NCI-H345 treated with DMSO at 0.1 percent for 48 hours (cell line): ENCODE measurements at regions not wholly inside any gene's neighbourhood (a gene's known extent, or its start where the extent isn't known, plus 50 kb on each side); places are given as distances from the start of the nearest gene placed in this dataset.

ENCODE experiments used
- DNase-seq: peaks from one replicate; lab custom pipeline; 2025; ENCODE audit not compliant: unreplicated experiment; lab: John Stamatoyannopoulos, UW

DNA sequence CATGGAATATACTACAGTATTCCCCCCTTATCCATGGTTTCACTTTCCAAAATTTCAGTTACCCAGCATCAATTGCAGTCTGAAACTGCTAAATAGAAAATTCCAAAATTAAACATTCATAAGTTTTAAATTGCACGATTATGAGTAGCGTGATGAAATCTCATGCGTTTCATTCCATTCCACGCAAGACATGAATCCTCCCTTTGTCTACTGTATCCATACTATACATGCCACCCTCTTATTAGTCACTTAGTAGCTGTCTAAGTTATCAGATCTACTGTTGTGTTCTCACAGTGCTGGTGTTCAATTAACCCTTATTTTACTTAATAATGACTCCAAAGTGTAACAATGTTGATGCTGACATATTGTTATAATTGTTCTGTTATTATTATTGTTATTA, 261.2 kb upstream of the NDST4 start:
- no peak for DNase-seq

DNA sequence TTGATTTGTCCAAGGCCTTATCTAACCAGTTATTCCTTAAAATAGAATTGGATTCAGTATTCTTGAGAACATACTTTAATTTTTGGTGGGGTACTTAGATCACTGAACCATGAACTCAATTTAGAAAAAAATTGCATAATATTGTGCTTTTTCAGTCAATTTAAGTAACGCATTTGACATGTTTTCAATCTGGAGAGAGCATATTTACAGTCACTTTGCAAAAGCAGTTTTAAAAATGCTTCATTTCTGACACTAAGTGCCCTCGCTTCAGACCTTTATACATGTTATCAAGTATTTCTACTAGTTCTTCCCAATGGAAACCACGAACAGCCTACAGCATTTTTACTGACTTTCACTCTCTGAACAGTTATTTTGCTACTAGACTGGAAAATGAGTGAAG, 257.1 kb upstream of the NDST4 start:
- no peak for DNase-seq

DNA sequence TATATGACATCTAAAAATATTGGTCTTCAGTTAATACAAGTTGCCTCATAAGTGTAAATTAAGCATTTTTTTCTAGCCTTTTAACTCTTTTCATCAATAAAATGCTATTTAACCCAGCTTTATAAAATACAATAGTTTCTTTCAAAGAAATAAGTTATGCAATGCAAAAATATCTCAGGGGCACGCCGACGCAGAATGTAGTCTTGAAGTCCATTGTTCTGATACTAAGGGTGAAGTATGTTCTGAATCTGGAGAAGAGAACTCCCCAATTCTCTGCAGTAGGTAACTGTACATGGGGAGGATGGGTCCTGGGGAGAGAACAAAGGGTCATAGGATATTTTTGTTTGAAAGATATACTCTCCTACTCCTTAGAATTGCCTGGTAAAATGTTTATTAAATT, 256.6 kb upstream of the NDST4 start:
- DNase-seq, result no peak

DNA sequence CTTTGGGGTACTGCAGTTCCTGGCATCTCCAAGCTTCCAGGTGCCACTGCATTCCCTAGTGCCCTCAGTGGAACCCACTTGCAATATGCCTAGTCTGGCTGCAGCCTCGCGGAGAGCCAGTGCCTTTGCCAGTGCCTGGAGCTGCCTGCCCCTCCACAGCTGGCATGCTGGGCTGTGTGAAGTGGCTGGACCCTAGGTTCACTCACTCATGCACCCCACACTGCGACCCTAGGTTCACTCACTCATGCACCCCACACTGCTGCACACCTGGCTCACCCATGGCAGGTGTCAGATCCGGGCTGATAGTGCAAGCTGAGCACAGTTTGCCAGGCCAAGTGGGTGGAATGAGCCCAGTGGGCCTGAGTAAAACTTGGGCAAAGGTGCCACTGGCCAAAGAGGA, 253.0 kb upstream of the NDST4 start:
- no peak for DNase-seq

DNA sequence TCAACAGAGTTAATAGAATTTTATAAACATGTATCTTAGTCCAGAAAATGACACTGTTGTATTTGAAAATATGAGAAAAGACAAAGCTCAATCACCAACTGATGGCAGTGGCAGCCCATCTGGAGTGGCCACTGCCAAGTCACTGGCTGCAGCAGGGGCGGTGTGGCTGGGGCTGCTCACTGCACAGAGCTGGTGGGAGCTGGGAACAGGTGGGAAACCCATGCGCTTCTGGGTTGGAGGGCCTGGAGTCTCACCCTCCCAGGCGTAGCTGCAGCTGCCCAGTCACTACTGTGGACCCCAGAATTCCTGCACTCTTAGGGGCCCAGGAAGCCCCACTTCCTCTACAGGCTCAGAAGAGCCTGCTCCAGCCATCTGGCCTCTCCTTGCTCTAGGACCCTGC, 251.8 kb upstream of the NDST4 start:
- DNase-seq, result no peak

DNA sequence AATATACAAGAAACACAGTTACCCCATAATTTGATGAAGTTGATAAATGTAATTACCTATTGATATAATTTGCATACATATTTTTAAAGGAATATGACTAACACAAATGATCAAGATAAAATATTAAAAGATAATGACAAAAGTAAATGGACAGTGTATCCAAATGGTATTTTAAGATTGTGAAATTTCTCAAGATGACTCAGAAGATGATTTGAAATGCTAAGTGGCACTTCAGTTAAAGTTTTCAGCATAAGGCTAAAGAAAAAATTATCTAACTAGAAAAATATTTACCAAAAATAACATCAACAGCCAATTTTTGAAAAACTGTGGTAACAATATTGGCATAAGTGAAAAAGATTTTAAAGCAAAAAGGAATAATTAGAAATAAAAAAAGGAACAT, 248.4 kb upstream of the NDST4 start:
- no peak for DNase-seq

DNA sequence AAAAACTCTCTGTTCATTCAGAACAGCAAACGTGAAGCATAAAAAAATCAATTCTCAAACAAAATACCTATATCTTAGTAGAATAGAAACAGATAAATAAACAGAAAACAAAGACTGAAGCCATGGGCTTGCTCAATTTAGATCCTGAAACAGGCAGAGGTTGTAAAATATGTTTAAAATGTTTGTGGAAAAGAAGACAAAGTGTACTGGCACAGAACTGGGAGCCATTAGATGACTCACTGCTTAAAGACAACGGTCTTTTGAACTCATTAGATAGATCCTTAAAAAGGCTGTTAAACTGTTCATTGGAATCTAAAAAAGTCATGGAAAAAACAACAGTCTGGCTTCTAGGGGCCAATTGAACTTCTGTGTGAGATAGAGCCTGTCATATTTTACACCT, 247.0 kb upstream of the NDST4 start:
- no peak for DNase-seq

DNA sequence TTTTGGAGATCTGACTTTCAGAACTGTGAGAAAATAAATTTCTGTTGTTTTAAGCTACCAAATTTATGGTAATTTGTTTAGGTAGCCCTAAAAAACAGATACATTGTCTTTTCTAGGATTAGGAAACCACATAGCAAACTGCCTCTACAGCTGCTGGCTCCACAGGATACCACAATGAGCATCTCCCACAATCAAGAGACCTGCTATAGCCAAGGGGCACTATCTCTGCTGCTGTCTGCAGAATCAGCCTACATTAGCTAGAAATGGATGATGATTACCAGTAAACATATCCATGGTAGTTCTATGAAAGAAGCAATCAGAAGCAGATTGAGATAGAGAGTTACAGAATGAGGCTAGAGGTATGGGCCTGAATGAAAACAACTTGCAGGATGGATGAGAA, 244.4 kb upstream of the NDST4 start:
- DNase-seq, result no peak

DNA sequence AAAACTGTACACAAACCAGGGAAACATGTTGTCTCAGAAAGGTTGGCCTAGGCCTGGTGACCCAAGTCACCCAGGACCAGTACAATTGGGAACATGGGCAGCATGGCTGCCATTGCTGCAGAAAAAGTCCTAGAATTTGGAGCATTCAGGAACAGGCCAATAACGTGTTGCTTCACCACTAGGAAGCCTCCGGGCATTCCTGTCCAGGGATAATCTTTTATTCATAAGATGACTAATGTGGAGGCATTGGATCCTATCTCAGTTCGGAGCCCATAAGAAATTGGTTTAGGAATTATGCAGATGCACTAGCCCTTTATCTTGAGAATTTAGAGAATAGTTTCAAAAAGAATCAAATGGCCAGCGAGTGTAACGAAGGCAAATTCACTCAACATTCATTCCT, 242.8 kb upstream of the NDST4 start:
- no peak for DNase-seq

DNA sequence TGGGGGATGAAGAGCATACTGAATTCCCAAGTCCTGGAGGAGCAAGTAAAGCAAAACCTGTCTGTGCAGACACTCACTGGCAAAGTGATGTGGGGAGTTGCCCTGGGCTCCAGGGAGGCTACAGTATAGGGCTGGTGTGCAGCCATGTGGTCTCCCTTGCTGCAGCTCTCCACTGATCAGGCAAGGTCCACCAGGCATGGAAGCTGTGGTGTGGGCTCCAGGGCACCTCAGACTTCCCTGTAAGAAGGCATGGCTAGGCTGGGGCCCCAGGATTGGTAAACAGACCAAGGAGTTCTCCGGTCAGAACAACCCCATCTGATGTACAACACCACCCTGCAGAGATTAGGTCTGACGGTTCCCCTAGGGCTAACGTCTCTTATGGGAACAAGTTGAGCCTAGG, 241.9 kb upstream of the NDST4 start:
- DNase-seq, result no peak

DNA sequence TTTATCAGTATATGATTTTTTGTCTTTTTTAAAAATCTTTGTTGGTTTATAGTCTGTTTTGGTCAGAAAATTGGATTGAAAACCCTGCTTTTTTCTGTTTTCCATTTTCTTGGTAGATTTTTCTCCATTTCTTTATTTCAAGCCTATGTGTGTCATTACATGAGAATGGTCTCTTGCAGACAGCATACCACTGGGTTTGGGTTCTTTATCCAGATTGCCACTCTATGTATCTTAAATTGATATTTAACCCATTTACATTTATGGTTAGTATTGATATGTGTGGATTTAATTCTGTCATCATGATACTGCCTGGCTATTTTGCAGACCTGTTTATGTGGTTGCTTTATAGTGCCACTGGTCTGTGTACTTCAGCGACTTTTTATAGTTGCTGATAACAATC, 239.9 kb upstream of the NDST4 start:
- DNase-seq, result no peak

DNA sequence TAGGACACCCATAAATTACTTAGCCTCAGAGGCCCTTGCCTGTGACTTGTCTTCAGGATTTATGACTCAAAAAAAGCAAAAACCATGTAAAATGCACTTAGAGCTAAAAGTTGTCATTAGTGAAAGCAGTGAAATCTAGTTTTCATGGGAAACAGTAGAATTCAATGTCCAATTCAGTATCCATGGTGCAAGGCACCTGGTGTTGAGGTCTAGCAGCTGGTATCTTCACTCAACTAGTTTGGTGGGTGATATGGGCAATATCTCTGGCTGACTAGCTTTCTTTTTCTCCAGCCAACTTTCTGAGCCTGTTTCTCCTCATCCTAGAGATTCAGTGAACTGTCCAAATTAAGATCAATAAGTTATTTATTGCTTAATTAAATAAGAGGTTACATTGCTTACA, 229.8 kb upstream of the NDST4 start:
- DNase-seq, result no peak

DNA sequence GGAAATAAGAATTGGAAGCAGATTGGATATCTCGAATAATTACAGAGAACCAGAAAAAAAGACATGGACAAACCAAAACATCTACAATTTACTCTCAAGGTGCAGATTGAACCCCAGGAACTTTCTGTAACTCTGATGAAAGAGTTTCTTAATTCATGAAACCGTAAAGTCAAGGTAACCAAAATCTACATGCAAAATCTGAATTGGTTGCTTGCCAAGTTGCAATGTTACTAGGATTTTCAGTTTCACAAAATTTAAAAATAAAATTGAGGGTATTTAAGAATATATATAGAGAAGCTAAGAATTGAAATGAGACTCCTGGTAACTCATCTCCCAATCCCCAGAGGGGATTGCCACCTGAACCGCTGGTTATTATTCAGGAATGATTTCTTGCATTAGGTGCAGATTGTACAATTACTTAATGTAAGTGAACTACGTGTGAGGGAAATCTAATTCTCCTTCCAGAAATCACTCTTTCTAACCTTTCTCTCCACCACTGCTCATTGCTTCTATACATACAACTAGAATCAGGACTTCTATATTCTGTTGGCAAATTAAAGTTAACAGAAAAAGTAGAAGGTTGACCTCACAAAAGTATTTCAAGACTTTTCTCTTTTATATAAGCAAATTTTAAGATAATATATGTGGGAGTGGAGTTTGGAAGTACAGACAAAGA, 221.5 kb upstream of the NDST4 start:
- no peak for DNase-seq

DNA sequence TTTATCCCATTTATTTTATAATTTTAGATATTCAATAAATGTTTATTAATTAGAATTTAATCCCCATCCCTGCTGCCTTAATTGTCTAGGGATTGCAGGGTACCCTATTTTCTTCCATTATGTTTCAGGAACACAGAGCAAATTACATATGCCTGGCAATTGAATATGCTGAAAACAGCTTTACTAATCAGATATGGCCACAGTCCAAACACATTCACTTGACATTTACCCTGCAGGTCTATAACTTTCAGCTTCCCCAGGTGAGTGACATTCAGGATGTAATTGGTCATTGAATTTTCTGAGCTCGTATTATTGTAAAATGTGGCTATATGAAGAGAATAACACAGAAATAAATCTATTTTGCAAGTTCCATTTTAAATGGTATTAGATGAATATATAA, 218.7 kb upstream of the NDST4 start:
- no peak for DNase-seq

DNA sequence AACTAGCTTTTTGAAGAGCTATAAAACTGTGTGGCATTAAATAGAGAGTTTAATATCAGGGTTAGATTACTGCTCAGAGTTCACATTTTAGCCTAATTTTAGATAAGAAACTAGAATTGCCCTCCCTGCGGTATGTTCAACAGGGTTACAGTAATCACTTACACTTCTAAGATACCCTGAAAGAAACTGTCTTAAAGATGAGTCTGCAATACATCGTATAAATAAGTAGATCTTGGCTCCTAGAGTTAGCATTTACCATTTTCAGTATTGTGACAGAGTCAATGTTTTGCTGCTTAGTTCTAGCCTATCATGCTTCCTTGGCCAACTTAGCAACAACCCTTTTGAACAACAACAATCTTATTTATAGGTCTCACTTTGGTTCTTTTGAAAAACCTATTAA, 217.8 kb upstream of the NDST4 start:
- no peak for DNase-seq

DNA sequence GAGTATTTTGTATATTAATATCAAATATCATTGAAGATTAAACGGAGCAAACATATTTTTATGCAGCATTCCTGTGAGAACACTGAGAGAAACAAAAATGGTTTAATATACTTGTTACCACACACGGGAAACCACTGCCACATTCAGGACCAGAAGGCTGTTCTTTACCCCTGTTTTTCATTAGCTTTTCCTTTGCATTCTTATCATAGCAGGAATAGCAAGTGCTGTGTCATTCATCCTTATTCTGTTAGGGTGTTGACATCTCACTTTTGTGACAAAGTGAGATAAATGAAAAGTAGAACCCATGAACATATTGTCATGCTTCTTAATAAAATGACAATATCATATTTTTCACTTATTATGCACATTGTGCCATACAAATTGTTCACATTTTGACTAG, 212.4 kb upstream of the NDST4 start:
- no peak for DNase-seq

DNA sequence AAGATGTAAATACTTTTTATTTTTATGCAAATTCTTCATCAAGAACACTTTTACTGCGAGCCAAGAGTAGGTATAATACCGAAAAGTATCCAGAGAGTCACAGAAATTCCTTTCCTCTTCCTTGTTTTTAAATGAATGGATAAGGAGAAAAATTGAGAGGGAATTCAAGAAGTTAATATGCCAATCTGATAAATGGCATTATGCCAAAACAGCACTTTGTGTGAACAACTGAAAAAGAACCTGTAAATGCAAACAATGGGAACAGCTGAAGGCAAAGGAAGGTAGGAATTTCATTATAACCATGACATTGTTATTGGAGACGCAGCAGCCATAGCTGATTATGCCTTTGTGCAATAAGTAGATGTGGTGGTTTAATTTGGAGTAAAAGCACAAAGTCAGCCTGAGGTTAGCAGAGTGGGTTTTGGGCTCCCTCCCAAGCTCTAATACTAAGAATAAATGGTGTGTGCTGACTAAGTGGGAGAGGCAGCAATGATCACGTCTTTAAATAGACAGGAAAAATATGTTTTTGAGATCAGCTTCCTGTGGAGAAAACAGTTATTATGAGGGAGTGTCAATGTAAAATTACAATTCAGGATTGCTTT, 209.8 kb upstream of the NDST4 start:
- peak; percentile 84 for DNase-seq

DNA sequence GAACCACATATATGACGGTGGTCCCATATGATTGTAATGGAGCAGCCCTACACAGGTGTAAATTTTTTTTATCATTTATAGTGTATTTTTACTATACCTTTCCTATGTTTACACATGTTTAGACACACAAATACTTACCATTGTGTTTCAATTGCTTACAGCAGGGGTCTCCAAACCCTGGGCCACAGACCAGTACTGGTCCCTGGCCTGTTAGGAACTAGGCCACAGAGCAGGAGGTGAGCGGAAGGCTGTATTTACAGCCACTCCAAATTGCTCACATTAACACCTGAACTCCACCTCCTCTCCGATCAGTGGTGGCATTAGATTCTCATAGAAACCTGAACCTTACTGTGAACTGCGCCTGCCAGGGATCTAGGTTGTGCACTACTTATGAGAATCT, 201.8 kb upstream of the NDST4 start:
- no peak for DNase-seq

DNA sequence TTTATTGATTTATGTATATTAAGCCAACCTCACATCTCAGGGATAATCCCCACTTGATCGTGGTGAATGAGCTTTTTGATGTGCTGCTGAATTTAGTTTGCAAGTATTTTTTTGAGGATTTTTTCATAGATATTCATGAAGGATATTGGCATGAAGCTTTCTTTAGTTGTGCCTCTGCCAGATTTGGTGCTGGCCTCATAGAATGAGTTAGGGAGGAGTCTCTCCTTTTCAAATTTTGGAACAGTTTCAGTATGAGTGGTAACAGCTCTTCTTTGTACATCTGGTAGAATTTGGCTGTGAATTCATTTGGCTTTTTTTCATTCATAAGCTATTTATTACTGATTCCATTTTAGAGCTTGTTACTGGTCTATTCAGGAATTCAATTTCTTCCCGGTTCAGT, 197.2 kb upstream of the NDST4 start:
- DNase-seq, result no peak

DNA sequence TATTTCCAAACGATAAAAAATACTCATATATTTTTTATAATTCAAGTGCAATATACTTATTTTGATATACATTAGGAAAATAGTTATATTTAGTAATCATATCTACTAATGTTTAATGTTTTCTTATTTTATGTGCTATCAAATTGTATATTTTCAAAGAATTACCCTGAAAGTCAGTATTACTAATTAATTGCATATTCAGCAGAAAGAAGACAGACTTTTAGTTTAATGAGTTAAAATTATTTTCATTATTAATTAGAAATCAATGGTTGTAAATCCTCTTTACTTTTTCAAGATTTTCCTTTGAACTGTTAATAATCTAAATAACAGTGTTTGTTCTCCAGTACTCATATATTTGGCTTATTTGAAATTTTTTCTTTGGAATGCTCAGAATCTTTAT, 181.3 kb upstream of the NDST4 start:
- no peak for DNase-seq

DNA sequence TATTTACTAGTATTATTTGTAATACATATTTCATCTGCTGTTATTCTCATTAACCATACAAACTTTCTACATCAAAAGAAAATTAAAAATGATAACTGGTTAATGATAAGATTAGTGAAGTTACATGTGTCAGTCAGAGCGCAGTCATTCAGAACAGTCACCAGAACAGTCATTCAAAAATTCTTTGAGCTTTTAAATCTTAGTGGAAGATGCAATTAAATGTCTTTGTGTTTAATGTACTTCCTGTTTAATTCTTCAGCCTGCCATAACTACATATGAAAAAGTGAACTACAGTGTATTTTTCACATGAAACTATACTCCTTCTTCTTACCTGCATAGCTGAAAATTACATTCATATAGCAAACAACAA, 179.7 kb upstream of the NDST4 start:
- DNase-seq, result no peak

DNA sequence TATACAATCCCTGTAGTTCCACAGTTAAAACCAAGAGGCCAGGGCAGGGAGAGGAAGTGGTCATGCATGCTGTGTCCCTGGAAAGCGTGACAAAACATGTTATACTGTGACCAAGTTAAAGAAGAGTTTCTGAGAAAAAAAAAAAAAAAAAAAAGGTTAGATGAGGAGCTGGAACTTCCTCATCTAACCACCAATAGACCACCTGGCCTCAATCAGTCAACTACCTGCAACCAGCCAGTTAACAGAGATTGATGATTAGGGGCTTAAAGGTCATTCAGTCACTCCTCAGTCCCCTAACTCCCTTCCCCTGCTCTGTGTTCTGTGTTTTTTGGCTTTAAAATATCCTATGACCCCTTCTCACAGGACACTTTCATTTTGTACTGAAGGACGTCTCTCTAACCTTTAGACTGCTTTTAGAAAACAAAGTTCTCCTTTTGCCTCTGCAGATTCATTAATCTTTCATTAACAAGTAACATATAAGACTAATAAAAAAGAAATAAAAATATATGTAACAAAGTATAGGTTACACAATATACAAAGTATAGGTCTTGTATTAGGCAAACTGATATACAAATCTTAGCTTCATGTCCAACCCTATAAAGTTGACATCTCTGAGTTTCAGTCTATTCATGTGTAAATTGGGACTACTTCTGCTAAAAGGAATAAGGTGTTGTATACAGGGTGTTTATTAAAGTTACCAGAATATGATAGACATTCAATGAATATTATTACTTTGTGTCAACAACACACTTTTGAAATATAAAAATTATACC, 179.1 kb upstream of the NDST4 start:
- DNase-seq, result no peak

DNA sequence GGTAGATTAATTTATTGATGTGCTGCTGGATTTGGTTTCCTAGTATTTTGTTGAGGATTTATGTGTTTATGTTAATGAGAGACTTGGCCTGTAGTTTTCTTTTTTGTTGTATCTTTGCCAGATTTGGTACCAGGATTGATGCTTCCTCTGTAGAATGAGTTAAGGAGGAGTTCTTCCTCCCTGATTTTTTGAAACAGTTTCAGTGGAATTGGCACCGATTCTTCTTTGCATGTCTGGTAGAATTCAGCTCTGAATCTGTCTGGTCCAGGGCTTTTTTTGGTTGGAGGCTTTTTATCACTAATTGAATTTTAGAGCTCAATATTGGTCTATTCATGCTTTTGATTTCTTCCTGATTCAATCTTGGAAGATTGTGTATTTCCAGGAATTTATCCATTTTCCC, 174.0 kb upstream of the NDST4 start:
- DNase-seq, result no peak
